Stimulated activated effector memory CD8-positive, alpha-beta T cell treated with anti-CD3 and anti-CD28 coated beads, Interleukin-12 subunit alpha, Interleukin-12 subunit beta, amount 100 ng/mL, for 72 hours (primary cell): ENCODE measurements at regions not wholly inside any gene's neighbourhood (a gene's known extent, or its start where the extent isn't known, plus 50 kb on each side); places are given as distances from the start of the nearest gene placed in this dataset.
A peak's percentile ranks its signal among the peaks of the same experiment; 100 is the strongest.
"Not testable (repeated sequence)": the region's sequence is repeated elsewhere in the genome, so short reads cannot be mapped to it uniquely, and the experiment has no call there.

Source experiments
- ATAC-seq: fragments of 150-1000 bp; cut with Tn5 transposase; 2 replicates; pipeline ENCODE4 v1.10.0; 2021
- DNase-seq, 2 donors: peaks; one replicate each; pipeline ENCODE4 v3.0.0; 2021 to 2022; ENCODE audit warnings: low spot score in 2 of 2
- H3K27ac Mint-ChIP-seq: one replicate; pipeline ENCODE4 v1.8.0; 2022; ENCODE audit warnings: mild to moderate bottlenecking, mixed read lengths
- H3K36me3 Mint-ChIP-seq: one replicate; pipeline ENCODE4 v1.8.0; 2022; ENCODE audit warnings: mild to moderate bottlenecking, mixed read lengths
- H3K4me1 Mint-ChIP-seq: one replicate; pipeline ENCODE4 v1.8.0; 2022; ENCODE audit warnings: mixed read lengths
- H3K4me3 Mint-ChIP-seq: one replicate; pipeline ENCODE4 v1.8.0; 2022; ENCODE audit warnings: mild to moderate bottlenecking, mixed read lengths
- H3K9me3 Mint-ChIP-seq: one replicate; pipeline ENCODE4 v1.8.0; 2022; ENCODE audit warnings: mixed read lengths

DNA sequence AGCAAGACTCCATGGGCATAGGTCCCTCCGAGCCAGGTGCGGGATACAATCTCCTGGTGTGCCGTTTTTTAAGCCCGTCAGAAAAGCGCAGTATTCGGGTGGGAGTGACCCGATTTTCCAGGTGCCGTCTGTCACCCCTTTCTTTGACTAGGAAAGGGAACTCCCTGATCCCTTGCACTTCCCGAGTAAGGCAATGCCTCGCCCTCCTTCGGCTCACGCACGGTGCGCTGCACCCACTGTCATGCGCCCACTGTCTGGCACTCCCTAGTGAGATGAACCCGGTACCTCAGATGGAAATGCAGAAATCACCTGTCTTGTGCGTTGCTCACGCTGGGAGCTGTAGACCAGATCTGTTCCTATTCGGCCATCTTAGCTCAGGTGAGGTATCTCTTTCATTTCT is 344.1 kb upstream of the ZNF32 start:
- not testable (repeated sequence) for H3K27ac Mint-ChIP-seq, H3K36me3 Mint-ChIP-seq, H3K4me1 Mint-ChIP-seq, ATAC-seq, DNase-seq, H3K4me3 Mint-ChIP-seq, H3K9me3 Mint-ChIP-seq

DNA sequence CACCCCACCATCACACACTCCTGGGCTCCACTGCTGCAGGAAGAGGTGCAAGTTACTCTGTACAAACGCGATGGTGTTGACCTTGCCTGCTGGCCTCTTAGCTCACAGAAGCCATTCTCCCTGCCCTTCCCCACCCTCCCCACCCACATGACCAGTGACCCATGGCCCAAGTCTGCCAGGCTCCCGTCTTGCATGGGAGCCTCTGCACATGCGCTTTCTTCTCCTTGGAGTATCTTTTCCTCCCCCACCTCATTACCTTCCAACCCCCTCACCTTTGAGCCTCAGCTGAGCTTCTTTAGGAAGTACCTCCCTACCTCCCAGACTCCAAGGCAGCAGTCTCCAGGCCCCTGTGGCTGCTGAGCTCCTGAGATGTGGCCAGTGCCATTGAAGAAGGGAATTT is 337.7 kb upstream of the ZNF32 start:
- Mint-ChIP-seq H3K4me3 (no peak overlapping the region), H3K9me3 (no peaks in the 10 kb centered on the region), H3K4me1 (no peaks in the 10 kb centered on the region), H3K27ac (no peak overlapping the region), H3K36me3 (no peaks in the 10 kb centered on the region)
- ATAC-seq, result no peak
- DNase-seq, result no peak

DNA sequence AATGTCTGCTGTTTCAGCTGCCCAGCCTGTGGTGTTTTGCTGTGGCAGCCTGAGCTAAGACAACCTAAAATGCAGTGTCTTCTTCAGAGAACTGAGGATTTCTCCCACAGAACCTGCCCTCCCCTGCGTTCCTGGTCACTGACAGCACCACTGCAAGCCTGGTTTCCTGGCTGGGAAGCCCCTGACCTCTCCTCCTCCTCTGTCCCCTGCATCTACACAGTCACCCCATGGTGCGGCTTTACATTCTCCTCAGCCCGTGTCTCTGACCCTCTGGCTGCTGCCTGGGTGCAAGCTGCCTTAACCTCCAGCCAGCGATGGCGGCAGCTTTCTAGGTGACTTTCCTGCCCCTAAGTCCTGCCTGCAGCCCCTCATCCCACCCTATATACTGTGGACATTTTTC is 337.3 kb upstream of the ZNF32 start:
- no peaks in the 10 kb centered on the region for H3K4me1 Mint-ChIP-seq
- no peaks in the 10 kb centered on the region for H3K9me3 Mint-ChIP-seq
- H3K4me3 Mint-ChIP-seq, result no peak overlapping the region
- DNase-seq, result no peak
- H3K27ac Mint-ChIP-seq, result no peak overlapping the region
- ATAC-seq, result no peak
- H3K36me3 Mint-ChIP-seq, result no peaks in the 10 kb centered on the region

DNA sequence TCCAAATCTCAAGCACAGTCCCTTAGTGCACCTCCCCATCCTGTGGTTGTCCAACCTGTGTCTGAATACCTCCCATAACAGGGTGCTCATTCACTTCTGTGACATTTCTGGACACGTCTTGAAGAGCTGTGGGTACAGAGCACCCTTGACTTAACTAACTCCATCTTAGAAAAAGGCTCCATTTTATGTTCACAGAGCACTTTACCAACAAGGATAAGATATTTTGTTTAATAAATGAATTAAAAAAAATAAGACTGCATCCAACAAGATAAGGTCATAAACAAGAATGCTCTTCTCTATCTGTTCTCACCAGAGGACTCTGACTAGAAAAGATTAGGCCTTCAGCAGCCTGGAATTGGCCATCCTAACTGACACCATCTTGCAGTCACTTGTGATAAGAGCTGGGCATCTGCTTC is 335.2 kb upstream of the ZNF32 start:
- H3K4me1 Mint-ChIP-seq, result peaks cover 5% of the 10 kb centered on the region
- no peaks in the 10 kb centered on the region for H3K9me3 Mint-ChIP-seq
- ATAC-seq, result no peak

DNA sequence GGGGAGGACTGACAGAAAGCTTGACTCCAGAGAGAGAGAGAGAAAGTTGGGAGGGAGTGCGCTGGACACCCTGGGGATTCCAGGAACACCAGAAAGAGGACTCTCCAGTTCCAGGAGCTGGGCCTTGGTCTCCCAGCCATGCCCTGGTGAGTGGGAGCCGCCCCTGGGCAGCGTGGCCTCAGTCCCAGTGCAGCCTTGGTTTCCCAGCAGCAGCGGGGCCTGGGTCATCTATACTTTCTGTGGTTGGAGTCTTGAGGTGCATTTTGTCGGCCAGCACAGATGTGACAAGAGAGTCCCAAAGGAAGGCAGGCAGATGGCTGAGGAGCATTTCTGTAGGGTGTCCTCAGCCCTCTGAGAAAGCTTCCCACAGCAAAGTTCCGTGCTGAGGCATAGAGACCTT is 334.7 kb upstream of the ZNF32 start:
- no peaks in the 10 kb centered on the region for H3K36me3 Mint-ChIP-seq
- no peak for ATAC-seq
- no peak overlapping the region for H3K4me3 Mint-ChIP-seq
- no peaks in the 10 kb centered on the region for H3K9me3 Mint-ChIP-seq
- no peak overlapping the region for H3K27ac Mint-ChIP-seq
- DNase-seq, result no peak
- H3K4me1 Mint-ChIP-seq, result peaks cover 5% of the 10 kb centered on the region

More for the DNA sequence above, 335.2 kb upstream of the ZNF32 start:
- no peaks in the 10 kb centered on the region for H3K36me3 Mint-ChIP-seq
- DNase-seq, result no peak
- no peak overlapping the region for H3K27ac Mint-ChIP-seq
- H3K4me3 Mint-ChIP-seq, result no peak overlapping the region

DNA sequence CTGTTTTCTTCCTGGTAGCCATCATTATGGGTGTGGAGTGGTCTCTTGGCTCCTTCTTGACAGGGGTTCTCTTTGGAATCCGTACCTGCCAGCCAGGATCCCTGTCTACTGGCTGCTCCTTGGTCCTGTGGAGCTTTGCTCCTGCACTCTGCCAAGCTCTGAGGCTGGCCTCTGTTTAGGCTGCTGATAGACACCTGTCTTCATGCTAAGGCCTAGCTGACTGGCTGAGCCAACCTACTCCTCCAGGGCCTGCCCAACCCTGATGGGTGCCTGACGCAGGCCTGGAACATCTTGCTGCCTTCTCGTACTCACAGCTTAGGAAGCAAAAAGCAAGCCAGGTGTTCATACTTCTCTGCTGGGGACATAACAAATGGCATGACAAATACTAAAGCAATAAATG is 333.6 kb upstream of the ZNF32 start:
- Mint-ChIP-seq H3K27ac (no peak overlapping the region), H3K9me3 (no peaks in the 10 kb centered on the region), H3K4me3 (no peak overlapping the region), H3K4me1 (peaks cover 5% of the 10 kb centered on the region), H3K36me3 (no peaks in the 10 kb centered on the region)
- DNase-seq (no peak), ATAC-seq (no peak)

- DNase-seq, result no peak
- Mint-ChIP-seq H3K36me3 (no peaks in the 10 kb centered on the region), H3K9me3 (no peaks in the 10 kb centered on the region), H3K4me1 (peaks cover 5% of the 10 kb centered on the region), H3K4me3 (no peak overlapping the region), H3K27ac (no peak overlapping the region)
- ATAC-seq, result no peak
These were observed 333.0 kb upstream of the ZNF32 start for GRCh38 chr10:43981696-43982095.

DNA sequence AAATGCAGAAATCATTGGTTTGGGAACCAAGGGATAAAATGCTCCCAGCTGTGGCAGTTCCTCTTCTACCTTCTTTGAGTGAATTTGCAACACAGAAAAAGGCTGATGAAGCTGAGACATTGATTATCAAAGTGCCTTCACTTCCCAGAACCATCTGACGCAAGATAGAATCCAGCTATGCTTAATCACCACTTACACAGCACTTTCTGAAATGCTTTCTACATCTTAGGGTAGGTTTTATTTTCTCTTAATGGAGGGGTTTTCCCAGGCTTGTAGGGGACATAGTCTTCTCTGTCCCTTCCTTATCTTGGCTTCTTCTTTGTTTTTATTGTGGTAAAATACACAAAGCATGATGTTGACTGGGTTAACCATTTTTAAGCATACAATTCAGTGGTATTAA is 332.6 kb upstream of the ZNF32 start:
- Mint-ChIP-seq H3K9me3 (no peaks in the 10 kb centered on the region), H3K4me1 (peaks cover 5% of the 10 kb centered on the region), H3K27ac (no peak overlapping the region), H3K4me3 (no peak overlapping the region), H3K36me3 (no peaks in the 10 kb centered on the region)
- DNase-seq, result no peak
- ATAC-seq, result no peak

- Mint-ChIP-seq H3K9me3 (no peaks in the 10 kb centered on the region), H3K4me3 (no peak overlapping the region), H3K4me1 (peaks cover 5% of the 10 kb centered on the region), H3K27ac (no peak overlapping the region), H3K36me3 (no peaks in the 10 kb centered on the region)
- DNase-seq (no peak), ATAC-seq (no peak)
These were observed 332.0 kb upstream of the ZNF32 start for GRCh38 chr10:43980715-43981114.

DNA sequence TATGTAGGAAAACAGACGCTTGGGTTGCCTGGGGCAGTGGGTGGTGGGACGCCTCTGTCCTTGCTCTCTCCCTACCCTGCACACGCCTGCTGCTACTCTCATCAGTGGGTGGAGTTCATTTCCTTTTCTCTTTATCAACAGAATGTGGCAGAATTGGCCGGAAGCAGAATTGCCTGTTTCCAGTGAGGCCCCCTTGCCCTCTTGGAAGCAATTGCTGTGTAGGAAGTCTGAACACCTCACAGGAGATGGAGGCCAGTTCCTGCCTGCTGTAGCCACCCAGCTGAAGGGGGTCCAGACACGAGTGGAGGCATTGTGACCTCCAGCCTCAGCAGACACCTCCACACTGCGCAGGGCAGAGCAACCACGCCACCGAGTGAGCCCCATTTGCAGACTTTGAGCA is 331.6 kb upstream of the ZNF32 start:
- no peak for DNase-seq
- Mint-ChIP-seq H3K4me1 (peaks cover 5% of the 10 kb centered on the region), H3K4me3 (no peak overlapping the region), H3K27ac (no peak overlapping the region), H3K9me3 (no peaks in the 10 kb centered on the region), H3K36me3 (no peaks in the 10 kb centered on the region)
- ATAC-seq, result no peak

GRCh38 chr10:43979551-43979950 is 330.9 kb upstream of the ZNF32 start:
- no peak overlapping the region for H3K27ac Mint-ChIP-seq
- no peak overlapping the region for H3K4me3 Mint-ChIP-seq
- H3K4me1 Mint-ChIP-seq, result peaks cover 5% of the 10 kb centered on the region
- H3K9me3 Mint-ChIP-seq, result no peaks in the 10 kb centered on the region
- no peak for DNase-seq
- H3K36me3 Mint-ChIP-seq, result no peaks in the 10 kb centered on the region
- ATAC-seq, result no peak

GRCh38 chr10:43978936-43979335 is 330.3 kb upstream of the ZNF32 start:
- peaks cover 5% of the 10 kb centered on the region for H3K4me1 Mint-ChIP-seq
- DNase-seq, result no peak

GRCh38 chr10:43978091-43978490 is 329.4 kb upstream of the ZNF32 start:
- Mint-ChIP-seq H3K36me3 (no peaks in the 10 kb centered on the region), H3K27ac (no peak overlapping the region), H3K4me1 (peaks cover 5% of the 10 kb centered on the region), H3K9me3 (no peaks in the 10 kb centered on the region), H3K4me3 (no peak overlapping the region)
- ATAC-seq (no peak), DNase-seq (no peak)

More at GRCh38 chr10:43978936-43979335, 330.3 kb upstream of the ZNF32 start:
- H3K27ac Mint-ChIP-seq, result no peak overlapping the region
- H3K4me3 Mint-ChIP-seq, result no peak overlapping the region
- no peak for ATAC-seq
- no peaks in the 10 kb centered on the region for H3K36me3 Mint-ChIP-seq
- no peaks in the 10 kb centered on the region for H3K9me3 Mint-ChIP-seq

- ATAC-seq (no peak), DNase-seq (no peak)
- no peak overlapping the region for H3K4me3 Mint-ChIP-seq
- H3K36me3 Mint-ChIP-seq, result no peaks in the 10 kb centered on the region
- no peaks in the 10 kb centered on the region for H3K9me3 Mint-ChIP-seq
- no peak overlapping the region for H3K27ac Mint-ChIP-seq
- H3K4me1 Mint-ChIP-seq, result peaks cover 5% of the 10 kb centered on the region
These were observed 327.6 kb upstream of the ZNF32 start for GRCh38 chr10:43976292-43976691.

GRCh38 chr10:43973801-43974200 is 325.1 kb upstream of the ZNF32 start:
- no peaks in the 10 kb centered on the region for H3K9me3 Mint-ChIP-seq
- H3K4me1 Mint-ChIP-seq, result no peaks in the 10 kb centered on the region

GRCh38 chr10:43972976-43973647 is 324.4 kb upstream of the ZNF32 start:
- ATAC-seq, result no peak
- Mint-ChIP-seq H3K4me3 (no peak overlapping the region), H3K36me3 (no peaks in the 10 kb centered on the region), H3K9me3 (no peaks in the 10 kb centered on the region), H3K27ac (no peak overlapping the region), H3K4me1 (no peaks in the 10 kb centered on the region)
- DNase-seq, result peak in 1 of 2 donors; percentile 23

More at GRCh38 chr10:43973801-43974200, 325.1 kb upstream of the ZNF32 start:
- ATAC-seq (no peak), DNase-seq (peak in 1 of 2 donors; percentile 33)
- no peak overlapping the region for H3K4me3 Mint-ChIP-seq
- no peak overlapping the region for H3K27ac Mint-ChIP-seq
- H3K36me3 Mint-ChIP-seq, result no peaks in the 10 kb centered on the region

- DNase-seq (peak in 1 of 2 donors; percentile 32), ATAC-seq (no peak)
- Mint-ChIP-seq H3K27ac (no peak overlapping the region), H3K36me3 (no peaks in the 10 kb centered on the region), H3K9me3 (no peaks in the 10 kb centered on the region), H3K4me1 (no peaks in the 10 kb centered on the region), H3K4me3 (no peak overlapping the region)
These were observed 323.3 kb upstream of the ZNF32 start for GRCh38 chr10:43971981-43972380.
